ENCODE measurements at regions not wholly inside any gene's neighbourhood (a gene's known extent, or its start where the extent isn't known, plus 50 kb on each side); places are given as distances from the start of the nearest gene placed in this dataset.

DNA sequence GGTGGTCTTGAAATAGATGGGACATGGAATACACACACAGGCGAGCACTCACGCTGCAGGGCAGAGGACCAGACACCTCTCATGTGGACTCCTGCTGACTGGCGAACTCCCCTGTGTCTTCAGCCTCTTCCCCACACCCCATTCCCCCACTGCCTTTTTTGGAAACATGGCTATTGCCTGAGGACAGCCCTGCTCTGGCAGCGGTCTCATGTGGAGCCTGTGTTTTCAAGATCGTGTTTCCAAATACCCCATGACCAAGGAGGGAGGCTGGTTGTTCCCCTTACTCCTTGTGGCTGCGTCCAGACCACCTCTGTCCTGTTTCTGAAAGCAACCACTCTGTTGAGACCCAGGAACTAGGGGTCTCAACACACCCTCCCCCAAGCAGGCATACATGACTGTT lies 119.4 kb downstream of the C1orf94 start:
- FAIRE-seq = no peak
- Histone ChIP-seq H3K27me3 (ENCODE audit: control insufficient read depth in 2 of 2, insufficient read depth in 2 of 2, low read length in 2 of 2) (no peaks in the 10 kb centered on the region), H3K9me1 (replicated peaks; ENCODE audit: control insufficient read depth, extremely low read depth, insufficient read depth, low read length) (no peaks in the 10 kb centered on the region), H3K4me2 (ENCODE audit: insufficient read depth, low read length) (no peak overlapping the region), H2AFZ (ENCODE audit: low read depth, low read length) (no peak overlapping the region), H3K9me3 (replicated peaks; ENCODE audit: control insufficient read depth, insufficient read depth, low read length) (no peaks in the 10 kb centered on the region), H3K27ac (ENCODE audit: insufficient read depth, low read depth, low read length) (no peak overlapping the region), H3K9ac (replicated peaks; ENCODE audit: extremely low read depth, insufficient read depth, low read length) (no peak overlapping the region), H3K4me1 (ENCODE audit: control insufficient read depth, extremely low read depth, insufficient read depth, low read length) (no peaks in the 10 kb centered on the region), H4K20me1 (replicated peaks; ENCODE audit: control insufficient read depth, extremely low read depth, insufficient read depth, low read length) (no peaks in the 10 kb centered on the region), H3K79me2 (ENCODE audit: control insufficient read depth, insufficient read depth, low read length) (no peaks in the 10 kb centered on the region), H3K36me3 (ENCODE audit: control insufficient read depth in 2 of 2, extremely low read depth in 1 of 2, insufficient read depth in 2 of 2, low read length in 2 of 2) (no peaks in the 10 kb centered on the region), H3K4me3 (replicated peaks in 1 of 3; ENCODE audit: insufficient read depth in 1 of 3, low read depth in 1 of 3, low read length in 3 of 3) (no peak overlapping the region)
- no TSS peak for BruUV-seq (replicated peaks)
- POLR2A ChIA-PET = no interaction called here
- dilution Hi-C loops (cut with MboI; ENCODE audit: extremely low pct_ligation_motif_present, low sequenced_read_pairs) = no loop called here
- CTCF ChIA-PET = no interaction called here
- no peak for DNase-seq (ENCODE audit: low read depth, low spot score)
- intact Hi-C loops (cut with micrococcal nuclease) = no loop called here
- TF ChIP-seq, protein P1, sequence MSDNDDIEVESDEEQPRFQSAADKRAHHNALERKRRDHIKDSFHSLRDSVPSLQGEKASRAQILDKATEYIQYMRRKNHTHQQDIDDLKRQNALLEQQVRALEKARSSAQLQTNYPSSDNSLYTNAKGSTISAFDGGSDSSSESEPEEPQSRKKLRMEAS (IDR thresholded peaks at IDR 0.05; ENCODE audit: insufficient read depth, insufficient read length) = no peak
- TF ChIP-seq FOS (IDR thresholded peaks at IDR 0.05; ENCODE audit: borderline replicate concordance, insufficient read depth, low read length) (no peak), JUN (IDR thresholded peaks at IDR 0.05; ENCODE audit: borderline replicate concordance, insufficient read depth, insufficient read length, low read depth) (no peak), GATA2 (IDR thresholded peaks at IDR 0.05; ENCODE audit: insufficient read depth, insufficient read length, low read depth, low read length) (no peak)

DNA sequence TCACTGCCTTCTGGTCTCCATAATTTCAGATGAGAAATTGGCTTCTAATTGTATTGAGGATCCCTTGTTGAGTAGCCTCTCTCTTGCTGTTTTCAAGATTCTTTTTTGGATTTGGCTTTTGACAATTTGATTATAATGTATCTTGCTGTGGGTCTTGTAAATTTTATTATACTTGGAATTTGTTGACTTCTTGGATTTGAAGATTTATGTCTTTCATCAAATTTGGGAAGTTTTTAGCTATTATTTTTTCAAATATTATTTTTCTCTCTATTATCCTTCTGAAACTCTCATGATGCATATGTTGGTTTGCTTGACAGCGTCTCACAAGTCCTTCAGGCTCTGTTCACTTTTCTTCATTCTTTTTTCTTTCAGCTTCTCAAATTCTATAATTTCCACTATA lies 126.1 kb downstream of the C1orf94 start:
- no peak overlapping the region for H3K27ac ChIP-seq (ENCODE audit: insufficient read depth, low read depth, low read length)
- no peaks in the 10 kb centered on the region for H3K9me1 ChIP-seq (replicated peaks; ENCODE audit: control insufficient read depth, extremely low read depth, insufficient read depth, low read length)
- no peak for DNase-seq (ENCODE audit: low read depth, low spot score)
- no peak overlapping the region for H3K4me2 ChIP-seq (ENCODE audit: insufficient read depth, low read length)
- no peak overlapping the region for H3K9ac ChIP-seq (replicated peaks; ENCODE audit: extremely low read depth, insufficient read depth, low read length)
- ChIA-PET CTCF (no interaction called here), POLR2A (no interaction called here)
- no peaks in the 10 kb centered on the region for H3K36me3 ChIP-seq (ENCODE audit: control insufficient read depth in 2 of 2, extremely low read depth in 1 of 2, insufficient read depth in 2 of 2, low read length in 2 of 2)
- no peaks in the 10 kb centered on the region for H3K27me3 ChIP-seq (ENCODE audit: control insufficient read depth in 2 of 2, insufficient read depth in 2 of 2, low read length in 2 of 2)
- intact Hi-C loops (cut with micrococcal nuclease) = no loop called here
- no peak overlapping the region for H2AFZ ChIP-seq (ENCODE audit: low read depth, low read length)
- dilution Hi-C loops (cut with MboI; ENCODE audit: extremely low pct_ligation_motif_present, low sequenced_read_pairs) = no loop called here
- no peaks in the 10 kb centered on the region for H3K9me3 ChIP-seq (replicated peaks; ENCODE audit: control insufficient read depth, insufficient read depth, low read length)
- no peaks in the 10 kb centered on the region for H4K20me1 ChIP-seq (replicated peaks; ENCODE audit: control insufficient read depth, extremely low read depth, insufficient read depth, low read length)
- H3K79me2 ChIP-seq (ENCODE audit: control insufficient read depth, insufficient read depth, low read length) = no peaks in the 10 kb centered on the region
- H3K4me1 ChIP-seq (ENCODE audit: control insufficient read depth, extremely low read depth, insufficient read depth, low read length) = no peaks in the 10 kb centered on the region
- TF ChIP-seq POLR2A (IDR thresholded peaks at IDR 0.05; ENCODE audit: low read depth, low read length) = no peak
- no peak for TF ChIP-seq EZH2 (IDR thresholded peaks at IDR 0.05; ENCODE audit: borderline replicate concordance, low read depth, low read length, severe bottlenecking)
- TF ChIP-seq POLR2AphosphoS5 (IDR thresholded peaks at IDR 0.05; ENCODE audit: insufficient read depth, low read depth, low read length) = no peak
- TF ChIP-seq, protein P1 (IDR thresholded peaks at IDR 0.05; ENCODE audit: insufficient read depth, insufficient read length) = no peak
- TF ChIP-seq JUN (IDR thresholded peaks at IDR 0.05; ENCODE audit: borderline replicate concordance, insufficient read depth, insufficient read length, low read depth) = no peak
- TF ChIP-seq FOS (IDR thresholded peaks at IDR 0.05; ENCODE audit: borderline replicate concordance, insufficient read depth, low read length) = no peak
- TF ChIP-seq MYC (IDR thresholded peaks at IDR 0.05; ENCODE audit: low read depth, low read length) = no peak
- TF ChIP-seq, protein P2, sequence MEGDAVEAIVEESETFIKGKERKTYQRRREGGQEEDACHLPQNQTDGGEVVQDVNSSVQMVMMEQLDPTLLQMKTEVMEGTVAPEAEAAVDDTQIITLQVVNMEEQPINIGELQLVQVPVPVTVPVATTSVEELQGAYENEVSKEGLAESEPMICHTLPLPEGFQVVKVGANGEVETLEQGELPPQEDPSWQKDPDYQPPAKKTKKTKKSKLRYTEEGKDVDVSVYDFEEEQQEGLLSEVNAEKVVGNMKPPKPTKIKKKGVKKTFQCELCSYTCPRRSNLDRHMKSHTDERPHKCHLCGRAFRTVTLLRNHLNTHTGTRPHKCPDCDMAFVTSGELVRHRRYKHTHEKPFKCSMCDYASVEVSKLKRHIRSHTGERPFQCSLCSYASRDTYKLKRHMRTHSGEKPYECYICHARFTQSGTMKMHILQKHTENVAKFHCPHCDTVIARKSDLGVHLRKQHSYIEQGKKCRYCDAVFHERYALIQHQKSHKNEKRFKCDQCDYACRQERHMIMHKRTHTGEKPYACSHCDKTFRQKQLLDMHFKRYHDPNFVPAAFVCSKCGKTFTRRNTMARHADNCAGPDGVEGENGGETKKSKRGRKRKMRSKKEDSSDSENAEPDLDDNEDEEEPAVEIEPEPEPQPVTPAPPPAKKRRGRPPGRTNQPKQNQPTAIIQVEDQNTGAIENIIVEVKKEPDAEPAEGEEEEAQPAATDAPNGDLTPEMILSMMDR (IDR thresholded peaks at IDR 0.05; ENCODE audit: extremely low read depth in 1 of 2, insufficient read depth in 1 of 2, low read depth in 1 of 2, low read length in 2 of 2) = no peak
- no peak for TF ChIP-seq GATA2 (IDR thresholded peaks at IDR 0.05; ENCODE audit: insufficient read depth, insufficient read length, low read depth, low read length)
- no peak for FAIRE-seq
- BruUV-seq (replicated peaks) = no TSS peak
- no peak overlapping the region for H3K4me3 ChIP-seq (replicated peaks in 1 of 3; ENCODE audit: insufficient read depth in 1 of 3, low read depth in 1 of 3, low read length in 3 of 3)

All from endothelial cell of umbilical vein (primary cell).